Fibroblast of lung (primary cell): ENCODE measurements at regions not wholly inside any gene's neighbourhood (a gene's known extent, or its start where the extent isn't known, plus 50 kb on each side); places are given as distances from the start of the nearest gene placed in this dataset.

Experiments
- DNase-seq, 2 donors: peaks; one replicate each; pipeline versions ENCODE4 v3.0.0 to v3.0.0-alpha.2; 2010; ENCODE audit warnings: low read depth in 2 of 2
- H2AFZ ChIP-seq: 2 replicates; pipeline ENCODE4 v1.5.1; 2012; ENCODE audit warnings: low read length, control low read depth, inconsistent platforms
- H3K27ac ChIP-seq: 2 replicates; pipeline ENCODE4 v1.5.1; 2011; ENCODE audit warnings: low read length, control low read depth; ENCODE audit not compliant: insufficient read depth
- H3K27me3 ChIP-seq: 2 replicates; pipeline ENCODE4 v1.5.1; 2011; ENCODE audit warnings: mild to moderate bottlenecking, low read length; ENCODE audit not compliant: control insufficient read depth, insufficient read depth
- H3K36me3 ChIP-seq: 2 replicates; pipeline ENCODE4 v1.5.1; 2011; ENCODE audit warnings: low read length; ENCODE audit not compliant: control insufficient read depth, insufficient read depth
- H3K4me1 ChIP-seq: 2 replicates; pipeline ENCODE4 v1.5.1; 2011; ENCODE audit warnings: low read length; ENCODE audit not compliant: control insufficient read depth, insufficient read depth; ENCODE audit errors: extremely low read depth
- H3K4me2 ChIP-seq: 2 replicates; pipeline ENCODE4 v1.5.1; 2011; ENCODE audit warnings: low read length, control low read depth; ENCODE audit not compliant: insufficient read depth; ENCODE audit errors: extremely low read depth
- H3K4me3 ChIP-seq, 4 experiments: fragments of 200-600 bp in 1 of 4; sonication (generic) in 1 of 4; replicated peaks in 1 of 4; 2 replicates each; pipeline ENCODE4 v1.5.1; 2011 to 2016; ENCODE audit warnings: low read length in 4 of 4, low read depth in 3 of 4, mild to moderate bottlenecking in 3 of 4, control low read depth in 2 of 4, inconsistent platforms in 1 of 4, mixed read lengths in 1 of 4; ENCODE audit not compliant: insufficient read depth in 1 of 4; ENCODE audit errors: control extremely low read depth in 1 of 4
- H3K79me2 ChIP-seq: 2 replicates; pipeline ENCODE4 v1.5.1; 2012; ENCODE audit warnings: mild to moderate bottlenecking, low read length, inconsistent platforms; ENCODE audit not compliant: control insufficient read depth, insufficient read depth
- H3K9ac ChIP-seq: 2 replicates; pipeline ENCODE4 v1.5.1; 2011; ENCODE audit warnings: mild to moderate bottlenecking, low read length, control low read depth; ENCODE audit not compliant: insufficient read depth
- H3K9me3 ChIP-seq: 2 replicates; pipeline ENCODE4 v1.5.1; 2012; ENCODE audit warnings: low read depth, low read length; ENCODE audit not compliant: control insufficient read depth, insufficient read depth
- H4K20me1 ChIP-seq: 2 replicates; pipeline ENCODE4 v1.5.1; 2011; ENCODE audit warnings: low read length; ENCODE audit not compliant: control insufficient read depth, insufficient read depth; ENCODE audit errors: extremely low read depth
- CTCF ChIP-seq, 2 donors: IDR thresholded peaks in 1 of 2; conservative IDR thresholded peaks in 1 of 2; 1 replicate in 1 of 2; 2 replicates in 1 of 2; pipeline ENCODE4 v1.5.1; 2011 to 2012; ENCODE audit warnings: low read length in 2 of 2, control low read depth in 1 of 2, inconsistent platforms in 1 of 2, low read depth in 1 of 2, mild to moderate bottlenecking in 1 of 2
- EZH2 ChIP-seq: IDR thresholded peaks from 2 replicates; pipeline ENCODE4 v1.5.1; 2012; ENCODE audit warnings: low read length, control low read depth, mild to moderate bottlenecking; ENCODE audit errors: missing control alignments

GRCh38 chr9:91119142-91119541 is 242.6 kb downstream of the AUH start:
- TF ChIP-seq CTCF (conservative IDR thresholded peaks at IDR 0.05 in 1 of 2, IDR thresholded peaks at IDR 0.05 in 1 of 2; ENCODE audit: low read depth in 1 of 2, low read length in 2 of 2) (no peak), EZH2 (no peak)
- H3K9ac ChIP-seq = peak overlapping the region; percentile 52
- no peaks in the 10 kb centered on the region for H3K36me3 ChIP-seq
- no peaks in the 10 kb centered on the region for H3K9me3 ChIP-seq
- peaks cover 16% of the 10 kb centered on the region for H3K4me1 ChIP-seq
- no peaks in the 10 kb centered on the region for H4K20me1 ChIP-seq
- H2AFZ ChIP-seq = peak overlapping the region; percentile 54
- H3K4me2 ChIP-seq = peak overlapping the region; percentile 79
- DNase-seq = peak; percentile 54 to 57
- peak overlapping the region; percentile 0 to 23 (median 16) for H3K4me3 ChIP-seq
- no peaks in the 10 kb centered on the region for H3K27me3 ChIP-seq
- H3K79me2 ChIP-seq = no peaks in the 10 kb centered on the region
- H3K27ac ChIP-seq = peak overlapping the region; percentile 92

- H3K9me3 ChIP-seq = no peaks in the 10 kb centered on the region
- H3K36me3 ChIP-seq = no peaks in the 10 kb centered on the region
- TF ChIP-seq EZH2 (no peak), CTCF (conservative IDR thresholded peaks at IDR 0.05 in 1 of 2, IDR thresholded peaks at IDR 0.05 in 1 of 2; ENCODE audit: low read depth in 1 of 2, low read length in 2 of 2) (no peak)
- H3K27ac ChIP-seq = peak overlapping the region; percentile 92
- H2AFZ ChIP-seq = no peak overlapping the region
- peak; percentile 63 to 84 for DNase-seq
- no peak overlapping the region for H3K9ac ChIP-seq
- no peaks in the 10 kb centered on the region for H4K20me1 ChIP-seq
- peak overlapping the region in 1 of 4 experiments; percentile 23 for H3K4me3 ChIP-seq
- H3K4me2 ChIP-seq = peak overlapping the region; percentile 79
- no peaks in the 10 kb centered on the region for H3K27me3 ChIP-seq
- no peaks in the 10 kb centered on the region for H3K79me2 ChIP-seq
- peaks cover 16% of the 10 kb centered on the region for H3K4me1 ChIP-seq
Observed at GRCh38 chr9:91119679-91120078, 242.0 kb downstream of the AUH start.

GRCh38 chr9:91120200-91120599 is 241.5 kb downstream of the AUH start:
- H3K27me3 ChIP-seq = no peaks in the 10 kb centered on the region
- DNase-seq = no peak
- no peak for TF ChIP-seq EZH2
- no peak for TF ChIP-seq CTCF (conservative IDR thresholded peaks at IDR 0.05 in 1 of 2, IDR thresholded peaks at IDR 0.05 in 1 of 2; ENCODE audit: low read depth in 1 of 2, low read length in 2 of 2)
- peak overlapping the region; percentile 92 for H3K27ac ChIP-seq
- peak overlapping the region; percentile 28 for H3K4me2 ChIP-seq
- no peaks in the 10 kb centered on the region for H3K36me3 ChIP-seq
- peaks cover 16% of the 10 kb centered on the region for H3K4me1 ChIP-seq
- no peaks in the 10 kb centered on the region for H3K79me2 ChIP-seq
- no peaks in the 10 kb centered on the region for H4K20me1 ChIP-seq
- peak overlapping the region in 1 of 4 experiments; percentile 23 for H3K4me3 ChIP-seq
- H2AFZ ChIP-seq = no peak overlapping the region
- H3K9ac ChIP-seq = peak overlapping the region; percentile 21
- H3K9me3 ChIP-seq = no peaks in the 10 kb centered on the region
